ENCODE measurements at regions not wholly inside any gene's neighbourhood (a gene's known extent, or its start where the extent isn't known, plus 50 kb on each side); places are given as distances from the start of the nearest gene placed in this dataset.

DNA sequence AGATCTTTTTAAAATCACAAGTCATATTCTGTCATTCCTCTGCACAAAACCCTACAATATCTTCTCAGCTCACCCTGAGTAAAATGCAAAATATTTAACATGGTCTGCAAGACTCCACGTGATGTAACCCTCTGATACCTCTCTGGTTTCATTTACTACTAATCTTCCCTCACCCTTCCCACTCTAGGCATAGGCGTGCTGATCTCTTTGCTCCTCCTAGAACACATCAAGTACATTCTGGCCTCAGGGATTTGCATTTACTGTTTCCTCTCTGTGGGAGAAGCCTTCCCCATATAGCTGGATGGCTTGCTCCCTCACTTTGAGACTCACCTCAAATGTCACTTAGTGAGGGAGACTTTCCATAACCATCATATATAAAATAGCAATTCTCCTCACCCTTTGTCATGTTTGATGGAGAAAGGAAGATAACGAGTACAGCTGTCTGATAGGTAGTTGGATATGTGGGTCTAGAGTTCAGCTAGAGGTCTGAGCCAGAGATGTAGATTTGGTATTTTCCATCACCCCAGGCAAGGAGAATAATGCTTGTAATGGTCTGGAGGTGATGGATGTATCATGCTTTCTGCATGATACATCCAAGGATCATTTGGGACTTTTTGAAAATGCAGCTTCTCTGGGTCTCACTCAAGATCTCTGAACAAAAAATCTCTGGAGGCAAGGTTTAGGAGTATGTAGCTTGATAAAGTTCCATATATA, 123.9 kb upstream of the VAMP7 start:
- H3K36me3 ChIP-seq (ENCODE audit: control insufficient read depth in 2 of 2, extremely low read depth in 1 of 2, insufficient read depth in 2 of 2, low read length in 2 of 2), result no peaks in the 10 kb centered on the region
- no peak overlapping the region for H3K4me2 ChIP-seq (ENCODE audit: insufficient read depth, low read length)
- H3K9me1 ChIP-seq (replicated peaks; ENCODE audit: control insufficient read depth, extremely low read depth, insufficient read depth, low read length), result no peaks in the 10 kb centered on the region
- no peaks in the 10 kb centered on the region for H3K4me1 ChIP-seq (ENCODE audit: control insufficient read depth, extremely low read depth, insufficient read depth, low read length)
- CTCF ChIA-PET, result no interaction called here
- POLR2A ChIA-PET, result no interaction called here
- no peak for TF ChIP-seq CTCF (IDR thresholded peaks at IDR 0.05; ENCODE audit: extremely low read depth in 1 of 2, insufficient read depth in 1 of 2, low read depth in 1 of 2, low read length in 2 of 2)
- TF ChIP-seq GATA2 (IDR thresholded peaks at IDR 0.05; ENCODE audit: insufficient read depth, insufficient read length, low read depth, low read length), result no peak
- no peak for TF ChIP-seq POLR2A (IDR thresholded peaks at IDR 0.05; ENCODE audit: low read depth, low read length)
- no peak for TF ChIP-seq JUN (IDR thresholded peaks at IDR 0.05; ENCODE audit: borderline replicate concordance, insufficient read depth, insufficient read length, low read depth)
- TF ChIP-seq POLR2AphosphoS5 (IDR thresholded peaks at IDR 0.05; ENCODE audit: insufficient read depth, low read depth, low read length), result no peak
- no peaks in the 10 kb centered on the region for H3K9me3 ChIP-seq (replicated peaks; ENCODE audit: control insufficient read depth, insufficient read depth, low read length)
- DNase-seq (ENCODE audit: low read depth, low spot score), result no peak
- H3K27ac ChIP-seq (ENCODE audit: insufficient read depth, low read depth, low read length), result no peak overlapping the region
- FAIRE-seq, result no peak
- H3K27me3 ChIP-seq (ENCODE audit: control insufficient read depth in 2 of 2, insufficient read depth in 2 of 2, low read length in 2 of 2), result no peaks in the 10 kb centered on the region
- H4K20me1 ChIP-seq (replicated peaks; ENCODE audit: control insufficient read depth, extremely low read depth, insufficient read depth, low read length), result no peaks in the 10 kb centered on the region
- H3K9ac ChIP-seq (replicated peaks; ENCODE audit: extremely low read depth, insufficient read depth, low read length), result no peak overlapping the region
- dilution Hi-C loops (cut with MboI; ENCODE audit: extremely low pct_ligation_motif_present, low sequenced_read_pairs), result no loop called here
- H3K4me3 ChIP-seq (replicated peaks in 1 of 3; ENCODE audit: insufficient read depth in 1 of 3, low read depth in 1 of 3, low read length in 3 of 3), result no peak overlapping the region
- intact Hi-C loops (cut with micrococcal nuclease), result no loop called here
- BruUV-seq (replicated peaks), result no TSS peak
- H2AFZ ChIP-seq (ENCODE audit: low read depth, low read length), result no peak overlapping the region
- no peaks in the 10 kb centered on the region for H3K79me2 ChIP-seq (ENCODE audit: control insufficient read depth, insufficient read depth, low read length)

Data from endothelial cell of umbilical vein (primary cell).